GM10266 (cell line): ENCODE measurements at regions not wholly inside any gene's neighbourhood (a gene's known extent, or its start where the extent isn't known, plus 50 kb on each side); places are given as distances from the start of the nearest gene placed in this dataset.

ENCODE experiments used
- DNase-seq: peaks from one replicate; pipeline ENCODE4 v3.0.0; 2012; ENCODE audit errors: extremely low spot score
- CTCF ChIP-seq: IDR thresholded peaks from 2 replicates; pipeline ENCODE4 v1.5.1; 2012; ENCODE audit warnings: mild to moderate bottlenecking, low read depth; ENCODE audit not compliant: control insufficient read depth, insufficient read depth; ENCODE audit errors: missing control alignments

- TF ChIP-seq CTCF, result no peak
- no peak for DNase-seq
These were observed 548.8 kb upstream of the SALL1 start for GRCh38 chr16:51699686-51700396.

- no peak for DNase-seq
- no peak for TF ChIP-seq CTCF
These were observed 547.6 kb upstream of the SALL1 start for GRCh38 chr16:51698647-51699046.

- no peak for TF ChIP-seq CTCF
- no peak for DNase-seq
These were observed 546.4 kb upstream of the SALL1 start for GRCh38 chr16:51697454-51697853.

- TF ChIP-seq CTCF, result no peak
- DNase-seq, result no peak
These were observed 545.3 kb upstream of the SALL1 start for GRCh38 chr16:51696376-51696775.

- no peak for TF ChIP-seq CTCF
- no peak for DNase-seq
These were observed 540.0 kb upstream of the SALL1 start for GRCh38 chr16:51691109-51691508.

GRCh38 chr16:51685498-51685897 is 534.4 kb upstream of the SALL1 start:
- no peak for TF ChIP-seq CTCF

GRCh38 chr16:51683882-51684281 is 532.8 kb upstream of the SALL1 start:
- no peak for DNase-seq
- TF ChIP-seq CTCF, result no peak

More at GRCh38 chr16:51685498-51685897, 534.4 kb upstream of the SALL1 start:
- no peak for DNase-seq
